NCI-H748 treated with DMSO at 0.1 percent for 48 hours (cell line): ENCODE measurements at regions not wholly inside any gene's neighbourhood (a gene's known extent, or its start where the extent isn't known, plus 50 kb on each side); places are given as distances from the start of the nearest gene placed in this dataset.

ENCODE experiments used
- DNase-seq: peaks from one replicate; lab custom pipeline; 2025; lab: John Stamatoyannopoulos, UW

DNA sequence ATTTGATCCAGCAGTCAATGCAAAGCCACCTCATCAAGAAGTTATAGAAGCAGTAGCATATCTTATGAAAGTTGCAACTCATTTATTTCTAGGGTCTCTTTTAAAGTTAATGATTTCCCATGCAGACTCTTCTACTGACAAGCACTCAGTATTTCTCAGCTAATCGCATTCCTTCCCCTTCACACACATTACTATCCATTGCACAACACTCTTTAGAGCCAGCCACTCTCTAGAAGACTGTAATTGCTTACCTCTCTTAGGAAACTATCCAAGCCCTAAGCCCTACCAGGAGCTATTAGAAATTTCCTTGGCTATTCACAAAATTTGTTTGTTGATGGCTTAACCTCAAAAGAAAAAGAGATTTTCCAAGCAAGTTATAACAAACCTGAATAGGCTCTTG is 106.0 kb downstream of the ADAMTS1 start:
- no peak for DNase-seq

GRCh38 chr21:26736449-26736848 is 108.8 kb downstream of the ADAMTS1 start:
- DNase-seq: no peak

DNA sequence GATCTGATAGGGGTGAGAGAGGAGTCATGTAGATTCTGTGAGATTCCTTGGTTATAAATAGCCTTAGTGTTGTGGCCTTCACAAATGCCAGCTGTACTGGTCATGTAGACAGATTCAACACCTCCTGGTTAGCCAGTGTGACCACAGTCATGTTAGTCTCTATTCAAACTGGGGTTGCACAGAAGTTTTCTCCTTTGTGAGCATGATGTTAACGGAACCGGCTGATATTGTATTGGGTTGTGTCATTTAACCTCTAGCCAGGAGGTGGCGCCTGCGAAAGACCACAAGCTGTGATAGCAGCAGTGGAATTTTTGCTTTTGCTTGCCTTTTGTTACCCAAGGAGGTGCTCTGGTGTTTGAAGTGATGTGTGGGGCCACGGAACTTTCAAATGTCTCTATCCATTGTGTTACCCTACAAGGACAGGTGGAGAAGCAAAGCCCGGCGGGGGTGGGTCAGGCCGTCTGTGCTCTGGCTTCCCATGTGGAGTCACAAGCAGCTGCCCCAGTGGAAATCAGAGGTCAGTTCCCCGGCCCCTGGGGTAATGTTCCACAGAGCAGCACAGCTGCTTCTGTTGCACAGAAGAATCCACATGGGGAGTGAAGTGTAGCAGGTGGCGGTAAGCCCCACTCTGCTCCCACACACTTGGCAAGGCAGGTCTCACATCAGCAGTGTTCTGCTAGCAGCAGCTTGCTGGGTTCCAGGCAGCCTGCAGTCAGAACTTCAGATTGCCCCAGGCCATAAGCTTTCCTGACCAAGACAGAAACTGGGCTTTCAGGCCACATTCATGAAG is 112.6 kb downstream of the ADAMTS1 start:
- no peak for DNase-seq

- DNase-seq: no peak
These were observed 125.5 kb downstream of the ADAMTS1 start for GRCh38 chr21:26719750-26720149.

DNA sequence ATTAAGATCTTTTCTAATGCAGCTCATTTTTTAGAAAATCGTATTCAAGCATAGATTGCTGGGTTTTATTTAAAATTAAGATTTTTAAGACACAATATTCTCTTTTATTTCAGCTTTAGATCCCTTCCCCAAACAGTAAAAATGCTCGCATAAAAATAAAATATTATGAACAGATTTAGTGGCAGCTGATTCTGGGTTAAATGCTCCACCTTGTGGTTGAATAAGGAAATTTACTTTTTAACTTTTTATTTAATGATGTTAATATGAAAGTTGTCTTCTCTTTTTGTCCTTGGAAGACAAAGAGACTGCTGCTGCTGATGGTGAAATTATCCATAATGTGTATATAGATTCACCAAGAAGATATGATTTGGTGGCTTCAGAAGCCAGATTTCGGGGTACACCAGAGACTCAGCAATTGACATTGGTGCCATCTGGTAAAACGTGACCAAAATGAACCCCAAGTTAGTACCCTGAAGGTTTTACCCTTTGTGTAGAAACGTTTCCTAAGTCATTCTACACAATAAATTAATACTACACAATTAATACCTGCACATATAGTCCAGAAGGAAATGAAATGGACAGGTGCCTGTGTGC is 128.0 kb downstream of the ADAMTS1 start:
- peak; percentile 13 for DNase-seq

GRCh38 chr21:26715878-26716506 is 129.2 kb downstream of the ADAMTS1 start:
- DNase-seq: peak; percentile 48

DNA sequence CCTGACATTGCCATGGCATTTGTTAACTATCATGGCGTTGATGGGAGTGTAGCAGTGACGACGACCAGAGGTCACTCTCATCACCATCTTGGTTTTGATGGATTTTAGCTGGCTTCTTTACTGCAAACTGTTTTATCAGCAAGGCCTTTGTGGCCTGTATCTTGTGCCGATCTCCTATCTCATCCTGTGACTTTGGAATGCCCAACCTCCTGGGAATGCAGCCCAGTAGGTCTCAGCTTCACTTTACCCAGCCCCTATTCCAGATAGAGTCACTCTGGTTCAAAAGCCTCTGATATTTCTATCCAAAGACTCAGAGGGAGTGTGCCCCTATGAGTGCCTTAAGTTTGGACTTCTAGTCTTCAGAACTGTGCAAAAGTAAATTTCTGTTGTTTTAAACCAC is 130.1 kb downstream of the ADAMTS1 start:
- no peak for DNase-seq

DNA sequence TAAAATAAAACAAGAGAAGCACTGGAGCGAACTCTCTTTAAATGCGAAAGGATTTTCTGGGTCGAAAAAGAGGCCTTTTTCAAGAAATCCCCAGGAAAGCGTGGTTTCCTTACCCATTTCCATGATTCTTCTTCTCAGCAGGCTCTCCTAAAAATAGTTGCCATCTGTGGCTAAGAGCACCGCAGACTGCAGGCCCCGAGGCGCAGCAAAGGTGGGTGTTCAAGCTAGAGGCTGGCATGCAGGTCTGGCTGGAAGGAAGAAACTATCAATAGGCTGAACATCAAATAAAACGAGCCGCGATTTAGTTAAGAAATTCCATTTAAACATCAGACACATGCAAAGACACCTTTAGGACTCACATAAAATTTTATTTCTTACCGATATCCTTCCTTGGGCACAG is 135.1 kb downstream of the ADAMTS1 start:
- no peak for DNase-seq

DNA sequence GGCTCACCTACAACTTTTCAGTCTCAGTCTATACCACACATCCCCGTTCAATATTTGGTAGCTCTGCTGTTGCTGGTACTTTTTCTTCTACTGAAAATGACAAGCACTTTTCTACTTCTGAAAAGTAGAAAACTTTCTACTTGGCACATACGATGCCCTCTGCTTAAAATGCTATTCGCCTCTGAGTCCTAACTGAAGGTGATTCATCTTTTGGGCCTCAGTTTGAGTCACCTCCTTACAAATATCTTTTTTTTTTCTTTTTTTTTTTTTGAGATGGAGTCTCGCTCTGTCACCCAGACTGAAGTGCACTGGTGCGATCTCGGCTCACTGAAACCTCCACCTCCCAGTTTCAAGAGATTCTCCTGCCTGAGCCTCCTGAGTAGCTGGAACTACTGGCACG is 136.0 kb upstream of the CYYR1 start:
- no peak for DNase-seq

- DNase-seq: no peak
These were observed 135.2 kb upstream of the CYYR1 start for GRCh38 chr21:26708223-26708800.

- DNase-seq: no peak
These were observed 134.2 kb upstream of the CYYR1 start for GRCh38 chr21:26707246-26707645.

DNA sequence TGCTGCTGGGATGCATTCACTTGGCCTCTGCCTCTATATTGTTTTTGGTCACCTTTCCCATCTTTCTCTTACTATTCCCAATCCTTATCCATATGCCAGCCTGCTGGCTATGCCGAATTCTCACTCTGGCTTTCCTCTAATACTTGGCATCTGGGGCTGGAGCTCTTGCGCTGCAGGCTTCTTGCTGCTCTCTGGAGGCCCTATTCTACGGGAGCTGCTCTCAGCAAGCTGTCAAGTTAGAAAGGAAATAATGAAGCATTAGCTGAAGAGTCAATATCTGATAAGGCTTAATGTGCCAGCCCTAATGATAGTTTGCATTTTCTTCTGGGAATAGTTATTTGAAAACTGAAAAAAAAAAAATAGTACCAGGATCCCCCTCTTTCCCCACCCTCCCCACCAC is 125.3 kb upstream of the CYYR1 start:
- no peak for DNase-seq

GRCh38 chr21:26691416-26691815 is 118.3 kb upstream of the CYYR1 start:
- no peak for DNase-seq

- no peak for DNase-seq
These were observed 113.6 kb upstream of the CYYR1 start for GRCh38 chr21:26686705-26687104.

- peak; percentile 13 for DNase-seq
These were observed 113.2 kb upstream of the CYYR1 start for GRCh38 chr21:26686278-26686677.

DNA sequence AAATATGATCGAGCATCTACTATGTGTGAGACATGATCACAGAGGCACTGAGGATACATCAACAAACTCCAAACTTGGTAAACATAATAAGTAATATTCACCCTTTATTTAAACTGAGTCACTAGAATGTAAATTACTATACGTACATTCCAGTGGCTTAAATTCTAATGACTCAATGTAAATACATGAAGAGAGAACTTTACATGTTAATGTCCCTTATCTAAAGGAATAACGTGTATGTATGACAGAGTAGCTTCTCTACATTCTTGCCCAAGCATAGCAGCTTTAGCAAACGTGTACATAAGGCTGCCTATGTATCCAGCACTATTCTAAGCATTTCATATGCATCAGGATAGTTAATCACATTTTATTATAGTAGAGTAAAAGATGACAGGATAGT is 111.8 kb upstream of the CYYR1 start:
- no peak for DNase-seq

DNA sequence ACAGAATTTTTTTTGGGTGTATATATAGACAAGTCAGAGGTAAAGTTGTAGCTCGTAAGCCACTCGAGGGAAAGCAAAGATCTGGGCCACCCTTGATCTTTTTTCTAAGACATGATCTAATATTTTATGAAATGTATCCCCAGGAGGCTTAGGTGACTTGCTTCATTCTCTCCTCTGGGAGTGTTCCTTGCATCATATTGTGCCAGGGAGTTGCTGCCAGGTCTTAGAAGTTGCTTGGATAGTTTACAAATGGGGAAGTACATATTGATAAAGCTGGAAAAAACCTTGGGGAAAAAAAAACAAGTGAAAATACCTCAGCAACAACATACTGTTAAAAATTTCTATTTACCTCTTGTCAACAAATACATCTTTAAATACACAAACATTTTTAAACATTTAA is 110.9 kb upstream of the CYYR1 start:
- no peak for DNase-seq

GRCh38 chr21:26679284-26679683 is 106.2 kb upstream of the CYYR1 start:
- DNase-seq: no peak

DNA sequence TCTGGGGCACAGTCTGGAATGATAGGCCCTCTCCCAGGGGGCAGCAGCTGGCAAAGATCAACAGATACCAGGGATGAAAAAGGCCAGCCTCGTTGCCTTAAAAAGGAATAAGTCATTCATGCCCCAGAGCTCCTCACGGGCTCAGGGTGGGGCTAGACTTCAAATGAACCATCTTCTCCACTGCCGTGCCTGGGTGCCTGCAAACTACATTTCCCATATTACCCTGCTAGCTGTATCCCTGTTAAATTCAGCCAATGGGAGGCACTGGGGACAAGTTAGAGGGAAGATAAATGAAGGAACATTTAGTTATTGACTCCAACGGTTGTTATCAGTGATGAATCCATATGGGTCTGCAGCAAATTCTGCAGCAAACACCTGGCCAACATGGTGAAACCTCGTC is 101.2 kb upstream of the CYYR1 start:
- no peak for DNase-seq

DNA sequence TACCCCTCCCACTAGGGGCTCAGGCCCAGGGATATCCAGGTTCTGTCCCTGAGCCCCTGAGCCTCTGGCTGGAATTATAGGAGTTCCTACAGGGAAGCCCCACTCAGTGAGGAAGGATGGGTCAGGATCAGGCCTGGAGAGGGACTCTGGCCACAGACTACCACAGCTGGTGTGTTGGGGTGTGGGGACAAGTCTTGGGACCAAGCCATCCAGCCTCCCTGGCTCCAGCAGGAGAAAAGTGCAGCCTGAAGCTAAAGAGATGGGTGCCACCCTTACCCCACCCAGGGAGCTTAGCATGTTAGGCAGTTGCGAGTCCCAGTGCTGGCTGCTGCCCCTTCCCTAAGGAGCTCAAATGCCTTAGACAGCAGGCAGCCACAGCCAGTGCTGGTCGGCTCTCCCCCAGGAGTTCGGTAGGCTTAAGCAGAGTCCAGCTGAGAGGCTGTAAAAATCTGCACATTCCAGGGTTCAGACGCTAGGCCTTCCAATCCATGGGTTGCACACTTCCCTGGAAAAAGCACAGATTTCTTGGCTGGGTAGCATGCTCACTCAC is 96.2 kb upstream of the CYYR1 start:
- DNase-seq: no peak

GRCh38 chr21:26659757-26660156 is 86.7 kb upstream of the CYYR1 start:
- DNase-seq: no peak

GRCh38 chr21:26659182-26659581 is 86.1 kb upstream of the CYYR1 start:
- DNase-seq: no peak

DNA sequence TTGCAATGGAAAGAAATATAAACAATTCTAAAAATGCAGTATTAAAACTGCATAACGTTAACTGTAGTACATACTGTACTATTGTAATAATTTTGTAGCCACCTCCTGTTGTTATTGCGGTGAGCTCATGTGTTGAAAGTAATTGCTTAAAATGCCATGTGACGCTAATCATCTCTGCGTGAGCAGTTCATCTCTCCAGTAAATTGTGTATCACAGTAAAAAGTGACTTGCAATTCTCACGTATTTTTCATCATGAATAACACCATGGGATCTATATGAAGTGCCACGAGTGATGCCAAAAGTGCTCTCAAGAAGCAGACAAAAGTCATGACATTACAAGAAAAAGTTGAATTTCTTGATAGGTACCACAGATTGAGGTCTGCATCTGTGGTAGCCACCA is 82.4 kb upstream of the CYYR1 start:
- no peak for DNase-seq
